GM19099 (cell line): ENCODE measurements at regions not wholly inside any gene's neighbourhood (a gene's known extent, or its start where the extent isn't known, plus 50 kb on each side); places are given as distances from the start of the nearest gene placed in this dataset.

ENCODE experiments used
- POLR2A ChIP-seq: IDR thresholded peaks from 3 replicates; pipeline ENCODE4 v1.6.1; 2011; ENCODE audit warnings: low read depth; ENCODE audit not compliant: insufficient read length; ENCODE audit errors: extremely low read depth

DNA sequence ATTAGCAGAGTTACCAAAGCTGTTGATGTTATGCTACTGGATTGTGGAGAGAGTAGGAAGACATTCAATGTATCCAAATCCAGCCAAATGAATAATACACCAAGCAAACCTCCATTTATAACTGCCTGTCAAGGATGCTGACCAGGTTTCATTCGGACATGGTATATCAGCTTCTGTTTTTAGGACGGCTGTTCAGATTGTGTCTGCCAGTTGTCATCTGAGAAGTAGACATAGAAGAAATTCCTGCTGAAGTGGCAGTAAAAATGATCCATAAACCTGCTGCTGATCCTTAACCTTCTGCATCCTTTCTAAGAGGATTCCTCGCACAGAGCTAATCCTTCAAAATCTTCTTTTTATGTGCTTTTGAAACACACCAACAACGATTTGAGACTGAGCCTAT lies 663.6 kb upstream of the PLXNA2 start:
- TF ChIP-seq POLR2A: no peak

DNA sequence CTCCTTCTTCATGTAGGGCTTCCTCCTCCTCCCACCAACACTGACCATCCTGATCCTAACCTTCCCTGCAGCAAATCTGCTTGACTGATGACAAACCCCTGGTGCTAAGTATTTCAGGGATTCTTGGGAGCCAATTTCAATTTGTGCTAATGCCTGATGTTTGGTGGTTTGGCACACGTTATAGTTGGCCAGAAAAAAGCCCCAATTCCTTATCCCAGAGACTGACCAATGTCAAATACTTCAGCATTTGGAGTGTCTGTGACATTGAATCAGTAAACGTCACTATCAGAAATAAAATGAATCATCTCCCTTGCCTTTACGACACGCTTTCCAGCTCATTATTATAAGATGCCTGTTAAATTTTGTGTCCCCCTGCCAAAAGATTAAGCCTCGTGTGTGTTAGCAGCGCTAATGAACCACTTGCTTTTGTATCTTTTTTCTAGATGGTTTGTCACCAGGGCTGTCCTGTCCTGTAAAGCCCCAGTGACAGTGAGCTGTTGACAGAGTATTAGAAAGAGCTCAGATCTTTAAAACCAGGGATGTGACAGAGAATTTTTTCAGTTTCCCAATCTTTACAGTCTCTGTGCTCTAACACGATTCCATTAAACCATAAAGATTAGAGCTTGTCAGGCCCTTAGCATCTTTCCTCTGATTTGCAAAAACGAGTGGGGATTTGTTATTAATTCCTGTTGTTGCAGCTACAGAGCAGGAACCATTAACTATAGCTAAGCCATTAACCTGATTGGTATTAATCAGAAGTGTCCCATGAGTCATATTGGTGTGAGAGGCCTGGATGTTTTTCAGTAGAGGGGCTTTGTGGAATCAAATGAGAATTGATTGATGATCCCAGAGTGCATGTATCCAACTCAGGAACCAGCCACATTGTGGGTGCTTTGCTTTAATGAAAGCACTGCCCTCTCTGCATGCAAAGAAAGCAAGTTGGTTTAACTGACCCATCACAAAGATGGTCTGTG lies 665.1 kb upstream of the PLXNA2 start:
- no peak for TF ChIP-seq POLR2A

DNA sequence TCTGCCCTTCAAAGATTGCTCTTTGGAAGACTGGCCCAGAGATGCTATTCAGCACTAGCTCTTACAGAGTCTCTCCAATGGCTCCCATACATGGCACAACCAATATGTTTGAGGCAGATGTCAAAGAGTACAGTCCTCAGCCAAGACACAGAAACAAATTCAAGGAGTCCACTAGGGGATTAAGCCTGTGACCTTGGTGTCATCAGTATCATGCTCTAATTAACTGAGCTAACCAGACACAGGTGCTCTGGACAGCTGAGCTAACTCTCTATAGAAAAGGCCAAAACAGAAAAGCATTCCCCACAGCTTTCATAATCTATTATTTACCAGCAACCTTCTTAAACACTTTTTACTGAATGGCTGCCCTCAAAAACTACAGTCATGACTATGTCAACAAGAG lies 666.0 kb upstream of the PLXNA2 start:
- TF ChIP-seq POLR2A: no peak

DNA sequence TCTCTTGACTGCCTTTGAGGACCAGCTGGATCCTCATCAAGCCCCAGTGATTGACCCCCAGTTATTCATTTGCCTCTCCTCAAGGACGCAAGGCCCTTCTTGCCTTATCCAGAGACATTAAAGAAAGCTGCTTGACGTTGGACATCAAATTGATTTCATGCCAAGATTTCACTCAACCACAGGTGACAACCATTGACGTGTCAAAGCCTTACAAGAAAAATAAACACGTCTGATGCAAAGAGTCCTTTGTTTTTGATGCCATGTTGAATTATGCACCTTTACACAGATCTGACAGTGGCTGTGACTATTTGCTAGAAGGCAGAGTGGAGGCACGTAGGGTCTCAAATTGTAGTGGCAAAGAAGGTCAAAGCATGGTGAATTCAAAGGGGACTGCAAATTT lies 666.2 kb upstream of the CAMK1G start:
- TF ChIP-seq POLR2A: no peak

DNA sequence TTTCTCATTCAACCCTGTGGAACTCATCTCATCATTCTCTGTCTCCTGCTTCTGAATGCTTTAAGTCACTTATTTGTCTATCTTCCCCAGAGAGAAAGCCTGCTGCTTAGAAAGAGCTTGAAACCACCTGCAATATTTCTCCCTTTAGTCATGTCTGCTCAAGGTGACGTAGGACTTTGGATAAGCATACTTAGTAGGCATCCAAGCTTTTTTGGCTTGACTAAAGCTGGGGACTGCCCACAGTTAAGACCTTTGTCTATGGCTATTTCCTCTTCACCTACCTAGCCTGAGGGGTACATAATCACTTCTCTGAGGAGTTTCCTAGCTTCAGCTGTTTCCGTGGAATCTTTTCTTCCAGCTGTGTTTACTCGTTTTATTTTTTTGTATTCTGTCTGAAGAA lies 665.8 kb upstream of the CAMK1G start:
- no peak for TF ChIP-seq POLR2A

DNA sequence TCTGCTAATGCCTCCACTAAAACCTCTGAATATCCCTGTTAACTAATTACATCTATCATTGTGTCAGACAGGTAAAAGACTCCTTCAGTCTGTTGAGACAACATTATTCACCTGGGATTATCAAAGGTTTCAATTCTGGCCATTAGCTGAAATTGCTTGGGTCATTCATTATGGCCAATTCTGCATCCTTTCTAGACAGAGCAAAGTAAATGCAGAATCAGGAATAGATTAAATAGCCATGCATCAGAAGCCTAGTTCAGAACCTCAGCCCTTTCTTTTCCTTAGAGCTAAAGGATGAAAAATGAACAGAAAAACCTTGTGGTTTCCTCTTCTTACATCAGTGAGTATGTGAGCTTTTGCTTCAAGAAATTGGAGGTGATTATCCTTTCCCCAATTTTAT lies 665.4 kb upstream of the CAMK1G start:
- TF ChIP-seq POLR2A: no peak

DNA sequence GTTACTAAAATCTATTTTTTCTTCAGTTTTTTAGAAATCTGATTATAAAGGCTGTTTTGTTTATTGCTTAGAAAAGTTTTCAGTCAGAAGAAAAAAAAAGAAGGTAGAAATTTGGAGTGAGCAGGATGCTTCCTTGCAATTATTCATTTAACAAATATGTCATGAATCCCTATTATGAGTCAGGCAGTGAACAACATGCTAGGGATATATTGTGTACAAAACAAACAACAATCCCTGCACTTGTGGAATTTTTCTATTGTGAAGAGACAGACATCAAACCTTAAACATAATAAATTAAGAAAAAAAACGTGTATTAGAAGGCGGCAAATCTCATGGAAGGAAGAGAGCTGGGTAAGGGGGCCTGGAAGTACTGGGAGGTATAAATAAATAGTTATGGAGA lies 664.1 kb upstream of the CAMK1G start:
- no peak for TF ChIP-seq POLR2A

DNA sequence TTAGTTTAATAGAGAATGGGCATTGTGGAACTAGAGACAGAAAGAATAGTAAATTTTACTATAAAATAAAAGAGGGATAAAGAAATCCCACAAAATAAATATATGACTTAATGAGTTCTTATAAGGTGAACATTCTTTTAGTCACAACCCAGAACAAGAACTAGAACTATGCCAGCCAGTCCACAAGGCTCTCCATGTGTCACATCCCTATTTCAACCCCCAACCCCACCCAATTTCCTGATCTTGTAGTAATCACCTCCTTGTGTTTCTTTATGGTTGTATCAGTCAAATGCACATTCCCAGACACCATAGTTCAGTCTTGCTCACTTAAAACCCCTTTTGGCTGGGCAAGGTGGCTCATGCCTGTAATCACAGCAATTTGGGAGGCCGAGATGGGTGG lies 662.3 kb upstream of the CAMK1G start:
- TF ChIP-seq POLR2A: no peak

DNA sequence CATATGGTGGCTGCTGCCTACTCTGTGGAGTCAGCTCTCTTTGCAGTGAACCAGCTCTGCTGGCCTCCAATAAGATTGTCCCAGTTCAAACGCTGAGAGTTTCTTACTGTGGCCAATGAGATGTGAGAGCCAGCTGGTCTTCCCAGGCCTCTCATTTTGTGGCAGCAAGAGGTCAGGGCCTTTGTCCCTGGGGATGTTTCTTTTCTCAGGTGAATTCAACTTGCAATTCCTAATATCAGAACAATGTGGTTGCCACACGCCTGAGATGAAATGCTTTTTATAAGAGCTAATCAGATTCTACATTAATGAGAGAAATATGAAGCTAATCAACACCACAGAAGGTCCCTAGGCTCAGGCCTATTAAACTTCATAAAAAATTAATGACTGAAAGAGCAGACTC lies 660.1 kb upstream of the CAMK1G start:
- TF ChIP-seq POLR2A: no peak

DNA sequence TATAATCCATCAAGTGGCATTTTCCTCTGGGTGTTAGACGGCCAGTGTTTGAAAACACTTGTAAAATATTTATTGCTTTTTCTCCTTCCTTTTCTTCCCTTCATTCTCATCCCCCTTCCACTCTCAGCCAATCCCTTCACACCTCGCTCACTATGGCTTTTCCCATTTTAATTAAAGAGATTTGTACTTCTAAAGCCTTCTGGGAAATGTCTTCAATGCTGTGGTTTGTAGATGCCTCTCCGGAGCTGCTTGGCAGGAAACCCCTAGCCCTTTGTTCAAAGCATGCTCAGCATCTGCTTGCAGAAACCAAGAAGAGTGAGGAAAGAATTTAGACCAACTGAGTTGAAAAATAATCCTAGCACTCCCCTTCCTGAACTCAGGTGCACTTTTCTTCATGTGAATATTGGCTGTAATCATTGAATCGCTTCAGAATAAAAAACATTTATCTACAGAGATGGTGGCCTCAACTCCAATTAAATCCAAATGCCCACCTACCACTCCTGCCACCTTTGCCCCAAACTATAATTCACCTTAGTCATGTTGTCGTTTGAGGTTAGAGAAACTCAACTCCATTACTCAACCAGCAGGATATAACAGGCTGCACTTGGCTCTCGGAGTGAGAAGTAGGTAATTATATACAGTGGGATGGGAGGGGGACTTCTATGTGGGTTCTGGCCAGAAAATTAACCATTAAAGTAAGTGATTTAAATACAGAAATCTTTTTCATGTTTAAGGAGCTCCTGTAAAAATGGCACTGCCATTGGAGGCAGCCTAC lies 659.4 kb upstream of the CAMK1G start:
- no peak for TF ChIP-seq POLR2A

DNA sequence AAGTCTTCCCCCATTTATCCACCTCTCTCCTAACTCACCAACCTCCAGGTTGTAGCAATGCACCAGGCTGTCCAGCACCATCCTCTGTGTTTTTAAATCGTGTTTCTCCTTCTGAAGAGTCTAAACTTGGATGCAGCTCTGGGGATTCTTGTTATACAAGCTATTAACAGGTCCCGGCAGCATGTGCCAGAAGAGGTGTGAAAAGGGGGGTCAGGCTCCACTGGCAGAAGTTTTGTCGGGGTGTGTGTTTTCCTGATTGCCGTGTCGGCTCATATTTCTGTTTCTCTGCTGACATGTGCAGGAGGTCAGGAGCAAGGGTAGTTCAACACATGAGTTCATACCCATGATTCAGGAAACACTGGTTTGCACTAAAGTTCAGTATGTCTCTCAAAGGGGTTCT lies 658.6 kb upstream of the CAMK1G start:
- no peak for TF ChIP-seq POLR2A

DNA sequence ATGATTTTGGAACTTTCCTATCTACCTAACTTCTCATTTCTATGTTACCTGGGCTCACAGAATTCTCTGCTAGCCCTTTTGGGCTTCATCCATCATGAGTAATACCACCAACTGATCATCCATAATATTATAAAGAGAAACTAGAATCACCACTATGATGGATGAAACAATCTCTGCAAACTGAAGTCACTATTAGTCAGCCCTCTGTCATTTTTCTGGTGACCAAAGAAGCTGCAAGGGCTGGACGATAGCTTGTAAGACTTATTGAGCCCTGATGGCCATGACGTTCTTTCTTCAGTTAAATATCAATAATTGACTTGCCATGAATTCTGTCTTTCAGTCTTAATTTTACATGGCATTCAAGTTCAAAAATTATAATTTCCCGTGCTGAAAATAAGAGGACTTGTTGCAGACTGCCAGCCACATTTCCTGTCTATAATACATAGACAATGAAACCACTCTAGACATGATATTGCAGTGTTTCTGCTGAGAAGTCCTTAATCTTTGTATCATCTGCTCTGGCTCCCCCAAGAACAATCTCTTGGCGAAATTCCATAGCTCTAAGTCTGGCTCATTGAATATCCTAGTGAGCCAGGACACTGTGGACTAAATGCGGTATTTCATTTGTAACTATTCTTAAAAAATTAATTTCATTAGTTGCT lies 655.0 kb upstream of the CAMK1G start:
- no peak for TF ChIP-seq POLR2A

DNA sequence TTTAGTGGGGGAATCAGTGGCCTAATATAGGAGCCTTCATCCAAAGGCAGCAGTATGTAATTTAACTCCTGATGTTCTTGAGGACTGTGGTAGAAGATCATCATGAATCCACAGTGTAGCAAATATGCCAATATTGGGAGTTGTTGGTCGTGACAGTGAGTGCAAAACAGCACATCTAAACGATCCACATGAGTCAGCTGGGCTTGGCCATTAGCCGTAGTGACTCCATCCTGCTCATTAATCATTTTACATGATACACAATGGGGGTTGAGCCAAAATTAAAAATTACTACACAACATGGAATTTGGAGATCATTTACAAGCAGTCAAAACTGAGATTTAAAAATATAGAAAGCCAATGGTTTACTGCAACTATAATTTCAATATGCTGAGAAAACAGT lies 653.9 kb upstream of the CAMK1G start:
- no peak for TF ChIP-seq POLR2A

DNA sequence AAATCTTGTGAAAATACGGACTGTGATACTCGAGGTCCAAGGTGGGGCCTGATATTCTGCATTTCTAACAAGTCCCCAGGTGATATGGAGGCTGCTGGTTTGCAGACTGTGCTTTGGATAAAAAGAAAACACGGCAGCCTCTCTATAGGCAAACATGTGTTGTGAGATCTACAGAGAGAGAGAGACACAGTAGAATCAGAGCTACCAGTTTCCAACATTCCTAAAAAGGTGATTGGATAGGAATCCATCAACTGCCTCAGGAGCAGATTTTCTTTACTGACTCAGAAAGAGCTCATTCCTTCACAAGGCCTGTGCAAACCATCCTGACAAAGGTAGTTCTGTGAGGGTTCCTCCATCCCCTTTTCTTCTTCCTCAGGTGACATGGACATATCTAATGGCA lies 651.6 kb upstream of the CAMK1G start:
- TF ChIP-seq POLR2A: no peak

DNA sequence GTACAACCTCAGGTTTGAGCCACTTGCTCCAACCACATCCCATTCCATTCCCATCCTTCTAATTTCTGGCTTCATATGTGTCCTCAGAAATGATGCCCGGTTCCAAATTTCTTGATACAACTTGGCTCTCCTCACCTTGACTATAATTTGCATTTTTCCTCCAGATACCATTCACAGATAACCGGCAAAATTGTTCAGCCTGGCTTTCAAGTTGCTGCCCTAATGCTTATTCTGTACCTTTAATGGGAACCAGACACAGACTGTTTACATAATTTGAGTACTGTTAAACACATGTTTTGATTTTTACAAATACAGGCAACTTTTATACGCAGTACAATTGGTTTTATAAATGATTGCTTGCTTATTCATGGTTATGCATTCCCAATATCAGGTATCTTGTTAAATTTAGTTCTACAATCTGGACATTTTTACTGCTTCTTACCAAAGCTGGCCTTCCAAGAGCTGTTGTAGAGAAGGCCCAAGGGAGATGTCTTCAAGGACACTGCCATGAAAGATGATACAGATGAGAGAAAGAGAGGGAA lies 649.5 kb upstream of the CAMK1G start:
- no peak for TF ChIP-seq POLR2A
